HG03432 (cell line): ENCODE measurements at regions not wholly inside any gene's neighbourhood (a gene's known extent, or its start where the extent isn't known, plus 50 kb on each side); places are given as distances from the start of the nearest gene placed in this dataset.

ENCODE experiments used
- ATAC-seq: cut with Tn5 transposase; IDR thresholded peaks from one replicate; pipeline ENCODE4 v1.9.1; 2021; ENCODE audit warnings: mild to moderate bottlenecking, moderate library complexity; ENCODE audit not compliant: unreplicated experiment

DNA sequence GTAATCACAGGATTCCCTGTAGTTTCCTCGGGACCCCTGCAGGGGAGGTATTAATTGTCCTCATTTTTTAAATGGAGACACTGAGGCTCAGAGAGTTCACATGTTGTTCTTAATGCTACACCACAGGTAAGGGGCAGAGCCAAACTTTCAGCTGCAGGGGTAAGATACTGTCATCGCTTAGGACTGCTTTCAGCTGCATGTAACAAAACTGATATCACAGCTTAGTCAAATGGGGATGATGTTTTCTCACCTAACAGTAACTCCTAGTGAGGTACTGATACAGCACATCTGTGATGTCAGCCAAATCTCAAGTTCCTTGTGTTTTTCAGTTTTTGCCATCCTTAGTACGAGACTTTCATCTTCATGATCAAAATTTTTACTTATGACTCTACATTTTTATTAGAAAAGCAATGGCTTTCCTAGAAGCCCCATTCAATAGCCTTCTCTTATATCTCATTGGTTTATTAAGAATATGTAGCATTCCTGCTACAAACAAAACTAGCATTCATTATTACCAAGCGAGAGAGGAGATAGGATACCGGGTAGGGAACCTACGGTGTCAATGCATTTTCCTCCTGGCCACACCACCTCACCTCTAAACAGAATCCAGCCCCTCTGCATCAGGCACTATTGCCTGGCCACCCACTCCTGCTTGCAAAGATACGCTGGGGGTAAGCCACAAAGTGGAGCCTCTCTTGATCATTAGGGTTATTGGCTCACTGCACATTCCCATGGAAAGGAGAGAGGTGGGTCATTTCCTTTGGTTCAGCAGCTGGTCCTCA, 557.5 kb downstream of the CD83 start:
- no peak for ATAC-seq

DNA sequence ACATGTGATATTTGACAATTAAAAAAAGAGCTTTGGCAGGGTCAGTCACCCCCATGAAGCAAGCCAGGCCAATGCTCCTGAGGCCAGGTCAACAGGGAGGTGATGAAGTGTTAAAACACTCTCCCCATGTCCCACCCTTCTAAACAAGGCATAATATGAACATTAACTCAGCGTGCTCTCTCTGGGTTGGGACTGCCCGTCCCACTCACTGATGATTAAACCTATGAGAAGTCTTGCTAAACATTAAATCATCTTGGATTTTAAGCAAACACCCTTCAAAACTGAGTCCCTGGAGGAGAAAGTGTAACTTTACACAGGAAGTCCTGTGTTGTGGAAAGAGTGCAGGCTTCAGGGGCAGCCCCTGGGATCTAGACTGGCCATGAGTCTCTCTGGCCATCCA, 558.5 kb downstream of the CD83 start:
- no peak for ATAC-seq

DNA sequence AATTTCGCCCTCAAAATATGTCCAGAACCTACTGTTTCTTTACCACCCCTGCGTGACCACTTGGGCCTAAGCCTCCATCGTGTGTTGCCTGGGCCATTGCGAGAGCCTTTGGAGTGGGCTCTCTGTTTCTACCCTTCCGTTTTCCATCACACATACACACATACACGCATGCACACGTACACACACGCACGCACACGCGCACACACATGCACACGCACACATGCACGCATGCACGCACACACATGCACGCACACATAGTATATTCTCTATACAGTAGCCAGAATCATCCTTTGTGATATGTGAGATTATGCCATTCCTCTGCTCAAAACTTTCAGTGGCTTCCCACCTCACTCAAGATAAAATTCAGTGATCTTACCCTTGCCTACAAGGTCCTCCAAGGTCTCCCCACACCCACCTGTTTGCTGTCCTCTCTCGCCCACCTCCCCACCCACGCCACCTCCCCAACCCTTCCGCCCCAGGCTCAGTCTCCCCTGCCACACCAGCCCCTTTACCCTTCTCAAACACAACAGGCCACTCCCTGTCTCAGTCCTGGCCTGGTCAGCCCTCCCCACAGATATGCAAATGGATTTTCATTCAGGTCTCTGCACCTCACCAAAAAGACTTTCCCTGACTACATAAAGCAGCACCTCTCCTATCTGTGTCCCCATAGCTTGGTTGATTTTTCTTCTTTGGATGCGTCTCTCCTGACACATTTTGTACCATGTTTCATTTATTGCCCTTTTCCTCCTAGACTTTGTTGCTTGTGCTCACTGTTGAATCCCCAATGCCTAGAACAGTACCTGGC, 559.6 kb downstream of the CD83 start:
- ATAC-seq: no peak

DNA sequence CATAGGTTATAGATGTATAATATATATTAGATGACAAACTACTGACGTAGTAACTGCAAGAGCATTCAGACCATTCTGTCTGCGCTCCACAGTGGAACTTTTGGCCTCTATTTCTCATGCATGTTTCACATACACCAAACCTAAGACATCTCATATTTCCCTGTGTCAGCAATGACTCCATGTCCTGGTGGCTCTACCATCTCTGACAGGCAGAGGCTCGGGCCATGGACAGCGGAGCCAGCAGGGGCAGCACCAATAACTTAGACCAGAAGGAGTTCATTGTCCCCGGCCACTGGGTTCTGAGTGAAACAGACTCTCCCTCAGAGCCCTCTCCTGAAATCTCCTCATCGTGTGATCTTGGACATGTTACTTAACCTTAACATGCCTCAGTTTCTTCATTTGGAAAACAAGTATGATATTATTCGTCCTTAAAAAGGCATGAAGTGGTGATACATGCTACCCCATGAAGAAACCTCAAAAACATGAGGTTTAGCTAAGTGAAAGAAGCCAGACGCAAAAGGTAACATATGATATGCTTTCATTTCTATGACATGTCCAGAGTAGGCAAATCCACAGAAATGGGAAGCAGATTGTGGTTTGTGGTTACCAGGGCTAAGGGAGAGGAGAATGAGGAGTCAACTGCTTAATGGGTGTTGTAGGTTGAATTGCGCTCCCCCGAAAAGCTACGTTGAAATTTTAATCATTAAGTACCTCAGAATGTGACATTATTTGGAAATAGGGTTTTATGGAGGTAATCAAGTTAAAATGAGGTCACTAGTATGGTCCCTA, 564.0 kb upstream of the JARID2 start:
- ATAC-seq: no peak

DNA sequence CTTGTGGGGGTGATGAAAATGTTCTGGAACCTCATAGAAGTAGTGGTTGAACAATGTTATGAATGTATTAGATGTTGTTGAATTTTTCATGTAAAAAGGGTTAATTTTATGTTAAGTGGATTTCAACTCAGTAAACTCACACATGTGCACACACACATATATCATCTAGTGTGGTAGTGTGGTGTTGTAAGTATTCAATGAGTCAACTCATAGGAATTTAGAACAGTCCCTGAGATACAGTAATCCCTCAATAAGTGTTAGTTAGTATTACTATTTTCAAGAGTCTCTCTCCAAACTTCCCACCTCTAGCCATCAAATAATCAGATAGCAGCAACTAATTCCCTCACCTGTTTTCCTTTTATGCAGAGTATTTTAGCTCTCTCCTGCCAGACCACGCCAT, 563.1 kb upstream of the JARID2 start:
- ATAC-seq: no peak

DNA sequence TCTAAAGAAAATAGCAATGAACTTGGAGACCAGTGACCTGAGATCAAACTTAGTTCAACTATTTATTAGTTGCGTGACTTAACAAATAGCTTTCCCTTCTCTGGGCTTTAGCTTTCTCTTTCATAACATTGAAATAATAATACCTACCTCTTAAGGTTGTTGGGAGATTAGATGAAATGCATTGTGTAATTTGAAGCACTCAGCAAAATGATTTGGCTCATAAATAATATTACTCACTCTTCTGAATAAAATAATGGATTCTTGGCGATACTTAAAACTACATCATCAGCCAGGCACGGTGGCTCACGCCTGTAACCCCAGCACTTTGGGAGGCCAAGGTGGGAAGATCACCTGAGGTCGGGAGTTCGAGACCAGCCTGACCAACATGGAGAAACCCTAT, 556.2 kb upstream of the JARID2 start:
- ATAC-seq: no peak

DNA sequence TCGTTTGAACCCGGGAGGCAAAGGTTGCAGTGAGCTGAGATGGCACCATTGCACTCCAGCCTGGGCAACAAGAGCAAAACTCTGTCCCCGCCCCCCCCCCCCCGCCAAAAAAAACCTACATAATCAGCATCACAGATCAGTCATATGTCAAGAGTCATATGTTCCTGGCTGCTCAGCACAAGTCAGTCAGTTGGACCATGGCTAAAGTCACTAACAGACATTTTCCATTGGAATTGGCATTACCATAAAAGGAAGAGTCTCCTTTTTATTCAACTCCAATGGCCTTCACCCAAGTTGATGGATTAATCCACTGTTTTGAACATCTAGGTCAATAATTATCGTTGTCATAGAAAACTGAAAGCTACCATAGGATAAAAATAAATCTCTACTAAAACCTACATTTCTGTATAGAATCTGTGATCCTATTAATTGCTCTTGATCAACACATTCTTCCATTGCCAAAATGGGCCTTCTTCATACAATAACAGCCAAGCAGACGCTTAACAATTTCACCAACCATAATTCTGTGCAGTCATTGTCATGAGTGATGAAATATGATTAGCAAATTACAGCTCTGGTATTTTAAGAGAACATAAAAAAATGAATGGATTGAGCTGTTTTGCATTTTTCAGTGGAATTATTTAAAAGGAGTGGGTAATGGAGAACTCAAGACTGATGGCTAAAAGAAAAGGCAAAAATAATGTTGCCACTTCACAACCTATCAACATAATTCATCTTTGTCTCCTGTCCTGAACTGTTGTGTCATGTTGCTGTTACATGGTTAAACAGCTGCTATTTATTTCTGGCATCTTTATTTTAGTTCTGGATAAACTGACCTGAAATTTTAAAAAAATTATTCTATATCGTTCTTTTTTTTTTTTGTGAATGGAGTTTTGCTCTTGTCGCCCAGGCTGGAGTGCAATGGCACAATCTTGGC, 555.5 kb upstream of the JARID2 start:
- no peak for ATAC-seq

DNA sequence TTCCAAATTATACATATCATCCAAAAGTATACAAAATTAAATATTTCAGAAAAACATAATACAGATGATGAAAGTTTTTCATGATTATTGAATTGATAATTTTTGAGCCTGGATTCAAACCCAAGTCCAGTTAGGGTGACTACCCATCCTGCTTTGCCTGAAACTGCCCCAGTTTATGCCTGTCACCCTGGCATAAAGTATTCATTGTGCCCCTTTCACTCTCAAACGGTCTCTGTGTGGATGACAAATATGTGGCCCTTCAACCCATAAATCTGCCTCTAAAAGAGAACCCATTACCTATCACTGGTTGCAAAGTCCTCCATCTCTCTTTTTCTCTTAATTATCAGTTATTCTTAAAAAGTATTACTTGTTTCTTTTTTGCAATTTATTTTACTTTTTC, 553.7 kb upstream of the JARID2 start:
- ATAC-seq: no peak

DNA sequence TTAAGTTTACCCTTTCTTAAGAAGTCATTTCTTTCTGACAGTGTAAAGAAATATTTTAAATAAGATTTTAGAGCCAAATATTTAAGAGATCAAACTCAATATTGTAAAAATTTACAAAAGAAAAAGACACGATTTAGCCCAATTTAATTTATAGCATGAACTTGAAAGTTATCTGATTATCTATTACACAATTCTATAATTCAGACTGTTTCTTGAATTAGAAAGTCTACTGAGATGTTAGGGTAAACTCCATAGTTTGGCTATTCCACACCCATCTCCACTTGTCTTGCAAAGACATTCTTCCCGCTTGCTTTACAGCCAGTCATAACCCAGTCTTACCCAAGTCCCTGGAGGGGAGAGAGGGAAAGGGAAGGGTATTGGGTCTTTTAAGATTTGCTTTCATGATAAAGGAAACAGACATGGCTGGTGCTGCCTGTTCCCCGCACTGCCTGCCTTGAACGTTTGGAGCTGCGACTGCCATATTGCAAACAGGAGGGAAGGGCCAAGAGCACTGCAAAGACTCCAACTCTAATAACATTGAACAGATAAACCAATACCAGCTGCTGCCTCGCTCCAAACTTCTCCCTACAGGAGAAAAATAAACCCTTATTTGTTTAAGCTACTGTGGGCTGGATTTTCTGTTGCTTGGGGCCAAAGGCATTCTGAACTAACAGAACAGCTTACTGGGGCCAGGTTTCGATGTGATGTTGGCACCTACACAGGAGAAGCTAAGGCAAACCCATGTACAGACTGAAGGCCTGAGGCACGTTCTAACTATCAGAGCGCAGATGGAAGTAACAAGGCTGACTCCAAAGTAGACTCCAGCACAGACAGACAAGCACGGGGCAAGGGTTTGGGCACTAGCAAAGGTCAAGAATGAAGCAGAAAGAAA, 552.3 kb upstream of the JARID2 start:
- ATAC-seq: no peak

DNA sequence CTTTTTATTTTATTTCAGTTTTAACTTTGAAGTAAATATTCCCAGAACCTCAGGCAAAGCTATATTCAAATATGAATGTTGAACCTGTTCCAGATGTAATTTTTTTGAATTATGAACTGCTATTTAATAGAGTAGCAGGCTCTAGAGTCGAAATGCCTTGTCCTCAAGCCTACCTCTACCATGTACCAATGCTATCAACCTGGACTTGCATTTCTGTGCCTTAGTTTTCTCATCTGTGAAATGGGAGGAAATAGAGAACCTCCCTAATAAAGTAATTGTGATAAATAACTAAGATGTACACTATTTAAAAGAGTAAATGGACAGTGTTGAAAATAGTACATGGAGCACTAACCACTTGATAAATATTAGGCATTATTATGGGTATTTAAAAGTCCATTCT, 551.6 kb upstream of the JARID2 start:
- no peak for ATAC-seq

DNA sequence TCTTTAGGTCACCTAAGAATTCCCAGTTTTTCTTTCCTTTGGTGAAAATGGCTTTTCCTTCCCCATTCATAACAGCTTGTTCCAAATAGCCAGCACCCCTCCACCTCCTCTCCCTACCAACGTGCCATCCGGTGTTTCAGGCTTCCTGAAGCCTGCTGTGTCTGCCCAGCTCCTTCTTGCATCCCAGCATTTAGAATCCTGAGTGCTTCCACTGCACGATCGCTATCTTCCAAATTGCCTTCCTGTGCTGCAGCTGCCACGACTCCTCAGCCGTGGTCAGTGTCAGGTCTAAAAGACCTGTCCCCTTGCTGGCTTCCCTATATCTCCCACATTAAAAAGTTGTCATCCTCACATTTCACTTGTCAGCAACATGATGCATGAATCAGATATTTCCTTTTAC, 550.3 kb upstream of the JARID2 start:
- ATAC-seq: no peak

DNA sequence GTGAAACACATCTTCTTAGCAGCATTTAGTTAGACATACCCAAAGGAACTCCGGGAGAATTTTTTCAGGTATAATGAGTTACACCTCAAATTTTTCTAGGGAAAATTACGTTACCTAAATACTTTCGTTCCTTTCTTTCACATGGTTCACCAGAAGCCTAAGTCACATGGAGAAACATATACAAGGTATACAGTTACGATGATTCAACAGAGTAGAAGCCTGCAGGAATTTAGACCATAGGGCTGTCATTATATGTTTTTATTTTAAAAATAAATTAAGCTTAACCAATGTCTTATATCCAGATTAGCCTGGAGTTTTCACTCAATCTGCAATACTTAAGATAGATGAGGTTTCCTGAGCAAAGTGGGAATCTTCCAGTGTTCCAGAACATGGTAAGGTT, 549.5 kb upstream of the JARID2 start:
- ATAC-seq: no peak

DNA sequence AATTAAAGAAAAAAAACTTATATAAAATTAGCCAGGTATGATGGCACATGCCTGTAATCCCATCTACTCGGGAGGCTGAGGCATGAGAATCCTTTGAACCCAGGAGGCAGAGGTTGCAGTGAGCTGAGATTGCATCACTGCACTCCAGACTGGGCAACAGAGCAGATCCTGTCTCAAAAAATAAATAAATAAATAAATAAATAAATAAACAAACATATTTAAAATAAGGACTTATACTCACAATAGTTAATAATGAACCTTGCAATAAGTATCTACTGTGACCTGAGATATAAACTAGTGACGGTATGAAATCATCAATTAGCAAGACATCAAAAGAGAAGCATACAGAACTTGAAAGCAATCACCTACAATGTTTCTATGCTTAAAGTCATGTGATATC, 548.4 kb upstream of the JARID2 start:
- ATAC-seq: no peak

DNA sequence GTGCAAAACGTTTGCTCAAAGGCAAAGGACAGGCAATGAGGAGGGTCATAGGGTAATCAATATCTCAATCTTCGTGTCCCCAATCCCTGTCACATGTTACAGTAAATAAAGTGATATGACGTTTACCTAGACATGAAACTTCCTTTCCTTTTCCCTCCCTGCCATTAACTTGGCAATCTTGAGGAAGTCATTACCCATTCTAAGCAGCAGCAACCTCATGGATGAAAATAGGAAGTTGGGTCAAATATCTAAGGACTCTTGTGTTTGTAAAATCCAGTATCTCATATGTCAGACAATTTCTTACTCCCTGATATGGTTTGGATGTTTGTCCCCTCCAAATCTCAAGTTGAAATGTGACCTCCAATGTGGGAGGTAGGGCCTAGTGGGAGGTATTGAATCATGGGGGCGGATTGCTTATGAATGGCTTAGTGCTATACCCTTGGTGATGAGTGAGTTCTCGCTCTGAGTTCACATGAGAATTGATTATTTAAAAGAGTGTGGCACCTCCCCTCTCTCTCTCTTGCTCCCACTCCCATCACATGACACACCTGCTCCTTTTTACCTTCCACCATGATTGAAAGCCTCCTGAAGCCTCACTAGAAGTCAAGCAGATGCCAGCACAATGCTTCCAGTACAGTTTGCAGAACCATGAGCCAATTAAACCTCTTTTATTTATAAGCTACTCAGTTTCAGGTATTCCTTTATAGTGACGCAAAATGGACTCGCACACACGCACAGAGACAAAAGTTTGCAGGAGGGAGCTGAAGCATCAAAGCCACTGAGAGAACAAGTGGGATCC, 545.9 kb upstream of the JARID2 start:
- ATAC-seq: no peak

DNA sequence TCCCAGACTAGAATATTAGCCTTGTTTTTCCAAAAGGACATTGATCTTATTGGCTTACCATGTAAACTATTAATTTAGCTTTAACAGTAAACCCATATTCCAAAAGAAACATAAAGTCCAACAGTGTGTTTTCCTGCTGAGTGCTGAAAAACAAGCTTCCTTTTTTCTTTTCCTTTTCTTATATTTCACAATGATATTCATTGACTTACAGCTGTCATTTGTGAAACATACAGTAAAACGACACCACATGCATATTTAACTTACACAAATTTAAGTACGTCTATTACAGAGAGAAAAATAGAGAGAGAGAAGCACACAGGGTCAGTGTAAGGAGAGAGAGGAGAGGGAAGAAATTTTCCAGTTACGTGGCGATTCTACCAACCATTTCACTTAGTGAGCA, 543.9 kb upstream of the JARID2 start:
- no peak for ATAC-seq

DNA sequence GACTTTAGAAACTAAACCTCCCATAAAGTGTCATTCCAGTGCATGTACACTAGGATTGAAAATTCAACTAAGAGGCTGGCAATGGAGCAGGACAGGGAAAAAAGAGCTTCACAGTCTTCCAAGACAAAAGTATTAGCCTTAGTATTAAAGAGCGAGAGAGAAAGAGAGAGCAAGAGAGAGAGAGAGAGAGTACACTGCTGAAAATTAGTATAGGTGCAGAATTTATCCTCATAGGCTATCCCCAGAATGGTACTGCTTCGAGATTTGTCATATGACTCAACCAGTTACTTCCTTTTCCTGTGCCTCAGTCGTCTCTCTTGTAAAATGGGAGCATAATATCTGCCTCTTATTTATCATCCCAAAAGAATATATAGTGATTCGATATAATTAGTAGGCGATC, 543.2 kb upstream of the JARID2 start:
- ATAC-seq: no peak

DNA sequence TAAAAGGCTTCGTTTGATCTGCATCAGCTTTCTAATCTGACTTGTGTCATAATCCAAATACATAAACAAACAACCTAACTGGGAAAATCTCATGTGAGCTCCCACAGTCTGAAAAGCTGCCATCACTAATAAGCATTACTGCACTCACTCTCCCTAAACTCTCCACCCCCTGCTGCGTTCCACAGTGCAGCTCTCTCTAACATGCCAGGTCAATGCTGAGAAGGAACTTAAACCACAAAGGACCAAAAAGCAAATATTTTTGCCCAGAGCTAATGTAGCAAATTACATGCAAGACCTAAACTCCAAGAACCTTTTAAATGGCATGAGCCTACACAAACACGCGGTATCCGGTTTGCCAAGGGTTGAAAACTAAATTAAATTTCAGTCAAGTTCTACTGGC, 542.3 kb upstream of the JARID2 start:
- no peak for ATAC-seq

DNA sequence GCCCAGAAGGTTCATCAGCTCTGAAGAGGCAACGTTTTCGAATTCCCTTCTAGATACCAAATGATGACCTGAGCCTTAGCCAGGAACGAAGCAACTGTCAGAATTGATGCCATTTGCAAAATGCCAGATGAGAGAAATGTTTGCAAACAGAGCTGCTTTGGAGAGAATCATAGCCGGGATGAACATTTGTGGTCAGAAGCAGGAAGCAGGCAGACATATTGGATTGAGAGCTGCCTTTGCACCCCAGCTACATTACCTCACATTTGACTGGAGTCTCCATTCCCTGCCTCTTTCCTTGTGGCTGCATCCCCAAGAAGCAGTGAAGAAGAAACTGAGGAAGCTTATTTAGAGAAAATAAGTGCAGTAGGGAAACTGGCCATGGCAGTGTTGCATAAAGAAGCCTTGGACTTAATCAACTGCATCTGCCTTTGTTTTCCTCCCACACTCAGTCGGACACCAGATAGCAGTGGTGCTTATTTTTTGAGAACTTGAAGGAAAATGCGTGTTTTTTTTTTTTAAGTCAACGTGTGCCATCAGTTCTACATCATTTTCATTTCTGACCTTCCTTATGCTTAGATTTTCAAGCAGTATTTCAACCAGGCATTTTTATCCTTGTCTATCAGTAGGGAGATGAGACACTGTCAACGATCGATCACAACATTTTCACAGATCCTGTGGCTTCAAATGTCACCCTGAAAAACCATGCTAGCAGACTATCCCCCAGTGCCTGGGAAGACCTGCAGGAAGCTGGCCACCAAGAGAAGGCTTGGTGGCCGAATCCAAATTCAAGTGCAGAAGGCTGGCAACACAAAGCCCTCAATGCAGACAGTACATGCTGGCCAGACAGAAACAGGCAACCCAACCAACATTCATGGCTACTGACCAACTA, 541.2 kb upstream of the JARID2 start:
- no peak for ATAC-seq
